Suprapubic skin (tissue), 3 donors: ENCODE measurements at regions not wholly inside any gene's neighbourhood (a gene's known extent, or its start where the extent isn't known, plus 50 kb on each side); places are given as distances from the start of the nearest gene placed in this dataset.

ENCODE experiments used
- EP300 ChIP-seq: sonication (generic); formaldehyde crosslinking; IDR thresholded peaks from one replicate; pipeline ENCODE4 v1.6.1; 2017; ENCODE audit warnings: antibody characterized with exemption
- POLR2A ChIP-seq, 2 donors: fragments of 450-650 bp; IDR thresholded peaks; one replicate each; pipeline ENCODE4 v1.6.1; 2017; ENCODE audit warnings: antibody characterized with exemption in 2 of 2, mild to moderate bottlenecking in 2 of 2, moderate library complexity in 2 of 2
- TF ChIP-seq, protein P1 (sequence below), 2 donors: fragments of 200-600 bp in 1 of 2; fragments of 450-650 bp in 1 of 2; sonication (generic) in 1 of 2; IDR thresholded peaks; one replicate each; pipeline ENCODE4 v1.5.1; 2016 to 2019; ENCODE audit warnings: antibody characterized with exemption in 2 of 2, mild to moderate bottlenecking in 1 of 2, moderate library complexity in 1 of 2

DNA sequence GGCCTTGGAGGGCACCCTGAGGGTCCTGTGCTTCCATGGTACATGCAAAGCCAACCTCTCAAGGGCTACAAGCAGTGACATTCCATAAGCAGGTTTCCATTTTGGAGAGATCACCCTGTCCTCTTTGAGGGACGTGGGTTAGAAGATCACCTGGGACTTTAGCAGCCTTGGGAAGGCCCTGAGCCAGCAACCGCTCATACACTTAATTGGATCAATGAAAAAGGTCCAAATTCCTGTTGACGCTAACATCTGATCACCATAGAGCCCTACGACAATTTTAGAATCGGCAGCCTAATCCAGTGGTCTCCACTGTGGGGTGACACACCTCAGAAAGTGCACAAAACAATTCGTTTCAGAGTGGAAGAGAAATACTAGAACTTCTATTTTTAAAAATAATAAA lies 196.0 kb upstream of the NR3C1 start:
- TF ChIP-seq POLR2A (IDR thresholded peaks at IDR 0.05) (no peak), EP300 (no peak)
- TF ChIP-seq, protein P1, sequence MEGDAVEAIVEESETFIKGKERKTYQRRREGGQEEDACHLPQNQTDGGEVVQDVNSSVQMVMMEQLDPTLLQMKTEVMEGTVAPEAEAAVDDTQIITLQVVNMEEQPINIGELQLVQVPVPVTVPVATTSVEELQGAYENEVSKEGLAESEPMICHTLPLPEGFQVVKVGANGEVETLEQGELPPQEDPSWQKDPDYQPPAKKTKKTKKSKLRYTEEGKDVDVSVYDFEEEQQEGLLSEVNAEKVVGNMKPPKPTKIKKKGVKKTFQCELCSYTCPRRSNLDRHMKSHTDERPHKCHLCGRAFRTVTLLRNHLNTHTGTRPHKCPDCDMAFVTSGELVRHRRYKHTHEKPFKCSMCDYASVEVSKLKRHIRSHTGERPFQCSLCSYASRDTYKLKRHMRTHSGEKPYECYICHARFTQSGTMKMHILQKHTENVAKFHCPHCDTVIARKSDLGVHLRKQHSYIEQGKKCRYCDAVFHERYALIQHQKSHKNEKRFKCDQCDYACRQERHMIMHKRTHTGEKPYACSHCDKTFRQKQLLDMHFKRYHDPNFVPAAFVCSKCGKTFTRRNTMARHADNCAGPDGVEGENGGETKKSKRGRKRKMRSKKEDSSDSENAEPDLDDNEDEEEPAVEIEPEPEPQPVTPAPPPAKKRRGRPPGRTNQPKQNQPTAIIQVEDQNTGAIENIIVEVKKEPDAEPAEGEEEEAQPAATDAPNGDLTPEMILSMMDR (IDR thresholded peaks at IDR 0.05) = no peak
